OCI-LY7 (cell line): ENCODE measurements at regions not wholly inside any gene's neighbourhood (a gene's known extent, or its start where the extent isn't known, plus 50 kb on each side); places are given as distances from the start of the nearest gene placed in this dataset.
A peak's percentile ranks its signal among the peaks of the same experiment; 100 is the strongest.

ENCODE experiments used
- EZH2phosphoT487 ChIP-seq: fragments of 200-600 bp; sonication (generic); IDR thresholded peaks from 2 replicates; pipeline ENCODE4 v1.6.1; 2018; ENCODE audit warnings: low read depth, borderline replicate concordance, mild to moderate bottlenecking, mixed run types, antibody characterized with exemption, low read length, moderate library complexity, mixed read lengths
- TF ChIP-seq, protein P1 (sequence below): fragments of 200-600 bp; sonication (generic); conservative IDR thresholded peaks from 2 replicates; pipeline ENCODE4 v1.5.1; 2014; ENCODE audit warnings: mild to moderate bottlenecking, antibody characterized with exemption, low read length, moderate library complexity, mixed read lengths

GRCh38 chr12:33514893-33515292, 75.3 kb upstream of the SYT10 start:
- TF ChIP-seq, protein P1, sequence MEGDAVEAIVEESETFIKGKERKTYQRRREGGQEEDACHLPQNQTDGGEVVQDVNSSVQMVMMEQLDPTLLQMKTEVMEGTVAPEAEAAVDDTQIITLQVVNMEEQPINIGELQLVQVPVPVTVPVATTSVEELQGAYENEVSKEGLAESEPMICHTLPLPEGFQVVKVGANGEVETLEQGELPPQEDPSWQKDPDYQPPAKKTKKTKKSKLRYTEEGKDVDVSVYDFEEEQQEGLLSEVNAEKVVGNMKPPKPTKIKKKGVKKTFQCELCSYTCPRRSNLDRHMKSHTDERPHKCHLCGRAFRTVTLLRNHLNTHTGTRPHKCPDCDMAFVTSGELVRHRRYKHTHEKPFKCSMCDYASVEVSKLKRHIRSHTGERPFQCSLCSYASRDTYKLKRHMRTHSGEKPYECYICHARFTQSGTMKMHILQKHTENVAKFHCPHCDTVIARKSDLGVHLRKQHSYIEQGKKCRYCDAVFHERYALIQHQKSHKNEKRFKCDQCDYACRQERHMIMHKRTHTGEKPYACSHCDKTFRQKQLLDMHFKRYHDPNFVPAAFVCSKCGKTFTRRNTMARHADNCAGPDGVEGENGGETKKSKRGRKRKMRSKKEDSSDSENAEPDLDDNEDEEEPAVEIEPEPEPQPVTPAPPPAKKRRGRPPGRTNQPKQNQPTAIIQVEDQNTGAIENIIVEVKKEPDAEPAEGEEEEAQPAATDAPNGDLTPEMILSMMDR, result peak; percentile 58
- no peak for TF ChIP-seq EZH2phosphoT487
